Mesenchymal stem cell (in vitro differentiated cells and primary cell): ENCODE measurements at regions not wholly inside any gene's neighbourhood (a gene's known extent, or its start where the extent isn't known, plus 50 kb on each side); places are given as distances from the start of the nearest gene placed in this dataset.

Experiments
- DNase-seq: peaks from one replicate; pipeline ENCODE4 v3.0.0-alpha.2; 2013
- H2AFZ ChIP-seq: one replicate; pipeline ENCODE4 v1.6.1; 2013; ENCODE audit warnings: low read depth, mild to moderate bottlenecking, control low read depth, inconsistent platforms, low read length, moderate library complexity
- H2AK5ac ChIP-seq: 2 replicates; pipeline ENCODE4 v1.6.1; 2013; ENCODE audit warnings: low read length, moderate library complexity, mild to moderate bottlenecking, inconsistent platforms; ENCODE audit not compliant: severe bottlenecking
- H2BK120ac ChIP-seq: one replicate; pipeline ENCODE4 v1.6.1; 2013; ENCODE audit warnings: low read depth, mild to moderate bottlenecking, inconsistent platforms, low read length, moderate library complexity
- H2BK12ac ChIP-seq, 2 experiments: one replicate each; pipeline ENCODE4 v1.6.1; 2013; ENCODE audit warnings: inconsistent platforms in 2 of 2, low read length in 2 of 2, mild to moderate bottlenecking in 2 of 2, moderate library complexity in 2 of 2, control low read depth in 1 of 2
- H2BK15ac ChIP-seq: one replicate; pipeline ENCODE4 v1.6.1; 2013; ENCODE audit warnings: mild to moderate bottlenecking, low read depth, inconsistent platforms; ENCODE audit not compliant: poor library complexity, severe bottlenecking
- H2BK5ac ChIP-seq: 2 replicates; pipeline ENCODE4 v1.6.1; 2013; ENCODE audit warnings: low read depth, mild to moderate bottlenecking, low read length, control low read depth, inconsistent platforms; ENCODE audit not compliant: poor library complexity, severe bottlenecking
- H3K14ac ChIP-seq, 2 experiments: one replicate each; pipeline ENCODE4 v1.6.1; 2013; ENCODE audit warnings: inconsistent platforms in 2 of 2, low read length in 2 of 2, control low read depth in 1 of 2, mild to moderate bottlenecking in 1 of 2, moderate library complexity in 1 of 2
- H3K18ac ChIP-seq, 2 experiments: one replicate each; pipeline ENCODE4 v1.6.1; 2013; ENCODE audit warnings: inconsistent platforms in 2 of 2, low read length in 2 of 2, control low read depth in 1 of 2, low read depth in 1 of 2, mild to moderate bottlenecking in 1 of 2
- H3K23ac ChIP-seq, 2 experiments: one replicate each; pipeline ENCODE4 v1.6.1; 2013; ENCODE audit warnings: inconsistent platforms in 2 of 2, low read length in 2 of 2, mild to moderate bottlenecking in 2 of 2, moderate library complexity in 2 of 2, control low read depth in 1 of 2
- H3K27ac ChIP-seq: 2 replicates; pipeline ENCODE4 v1.5.1; 2013; ENCODE audit warnings: mild to moderate bottlenecking, moderate library complexity, low read length, control low read depth, inconsistent platforms; ENCODE audit not compliant: poor library complexity, severe bottlenecking
- H3K27me3 ChIP-seq, 2 experiments: 2 replicates each; pipeline versions ENCODE4 v1.6.1 to v1.7.0; 2013; ENCODE audit warnings: low read length in 2 of 2, mild to moderate bottlenecking in 2 of 2, moderate library complexity in 2 of 2, control low read depth in 1 of 2, inconsistent platforms in 1 of 2; ENCODE audit not compliant: control insufficient read depth in 1 of 2, insufficient read depth in 1 of 2
- H3K36me3 ChIP-seq, 2 experiments: 2 replicates each; pipeline versions ENCODE4 v1.6.1 to v1.7.0; 2013; ENCODE audit warnings: low read length in 2 of 2, control low read depth in 1 of 2, inconsistent platforms in 1 of 2, low read depth in 1 of 2, mild to moderate bottlenecking in 1 of 2; ENCODE audit not compliant: insufficient read depth in 2 of 2, control insufficient read depth in 1 of 2
- H3K4ac ChIP-seq, 2 experiments: one replicate each; pipeline ENCODE4 v1.6.1; 2013; ENCODE audit warnings: inconsistent platforms in 2 of 2, low read length in 2 of 2, mild to moderate bottlenecking in 2 of 2, moderate library complexity in 2 of 2, control low read depth in 1 of 2, low read depth in 1 of 2
- H3K4me1 ChIP-seq: 2 replicates; pipeline ENCODE4 v1.6.1; 2013; ENCODE audit warnings: low read depth, low read length, control low read depth; ENCODE audit not compliant: control insufficient read depth, insufficient read depth
- H3K4me2 ChIP-seq: 2 replicates; pipeline ENCODE4 v1.6.1; 2013; ENCODE audit warnings: low read length, mild to moderate bottlenecking, inconsistent platforms; ENCODE audit not compliant: poor library complexity, severe bottlenecking
- H3K4me3 ChIP-seq, 2 experiments: 2 replicates each; pipeline versions ENCODE4 v1.5.1 to v1.7.0; 2013; ENCODE audit warnings: low read length in 2 of 2, mild to moderate bottlenecking in 2 of 2, control low read depth in 1 of 2, low read depth in 1 of 2; ENCODE audit not compliant: insufficient read depth in 1 of 2
- H3K79me1 ChIP-seq: replicated peaks from 2 replicates; pipeline ENCODE4 v1.6.1; 2013; ENCODE audit warnings: mild to moderate bottlenecking, control low read depth, low read length, inconsistent platforms; ENCODE audit not compliant: poor library complexity, severe bottlenecking
- H3K9ac ChIP-seq: 2 replicates; pipeline ENCODE4 v1.7.0; 2013; ENCODE audit warnings: mild to moderate bottlenecking, low read length, moderate library complexity
- H3K9me3 ChIP-seq: 2 replicates; pipeline ENCODE4 v1.7.0; 2013; ENCODE audit warnings: mild to moderate bottlenecking, low read length; ENCODE audit not compliant: control insufficient read depth
- H4K8ac ChIP-seq: one replicate; pipeline ENCODE4 v1.6.1; 2013; ENCODE audit warnings: inconsistent platforms, mild to moderate bottlenecking, low read length, moderate library complexity
- H4K91ac ChIP-seq: one replicate; pipeline ENCODE4 v1.6.1; 2013; ENCODE audit warnings: mild to moderate bottlenecking, low read length, inconsistent platforms
- WGBS: methylation state at CpG from one replicate; pipeline ENCODE4 v1.1.7; 2013; ENCODE audit warnings: mixed read lengths; 5-methylcytosine and 5-hydroxymethylcytosine counted together

GRCh38 chr3:61415201-61415600 is 146.2 kb upstream of the PTPRG start:
- H3K9ac ChIP-seq, result no peak overlapping the region
- no peaks in the 10 kb centered on the region for H3K9me3 ChIP-seq
- H3K4me1 ChIP-seq, result no peaks in the 10 kb centered on the region
- no peak overlapping the region for H2BK5ac ChIP-seq
- no peak overlapping the region for H3K27ac ChIP-seq
- DNase-seq, result no peak
- H3K4me2 ChIP-seq, result no peak overlapping the region
- peaks cover 0 to 4% of the 10 kb centered on the region in 2 experiments for H3K27me3 ChIP-seq
- 56% methylated on average over 2 of the region's 2 CpGs for WGBS
- H3K79me1 ChIP-seq, result no peaks in the 10 kb centered on the region
- H2BK12ac ChIP-seq, result no peak overlapping the region
- H2AFZ ChIP-seq, result no peak overlapping the region
- no peak overlapping the region for H4K91ac ChIP-seq
- no peak overlapping the region for H3K4ac ChIP-seq
- H3K14ac ChIP-seq, result no peak overlapping the region
- no peak overlapping the region for H3K18ac ChIP-seq
- no peak overlapping the region for H4K8ac ChIP-seq
- no peak overlapping the region for H2AK5ac ChIP-seq
- no peak overlapping the region for H3K4me3 ChIP-seq
- no peak overlapping the region for H3K23ac ChIP-seq
- H2BK15ac ChIP-seq, result no peak overlapping the region
- H2BK120ac ChIP-seq, result no peak overlapping the region
- no peaks in the 10 kb centered on the region for H3K36me3 ChIP-seq

GRCh38 chr3:61416618-61417017 is 144.8 kb upstream of the PTPRG start:
- Histone ChIP-seq H2AK5ac (no peak overlapping the region), H4K91ac (no peak overlapping the region), H2BK15ac (no peak overlapping the region), H3K14ac (no peak overlapping the region), H3K18ac (no peak overlapping the region), H3K79me1 (no peaks in the 10 kb centered on the region), H3K27ac (no peak overlapping the region), H3K23ac (no peak overlapping the region), H2BK12ac (no peak overlapping the region), H3K4ac (no peak overlapping the region), H2BK120ac (no peak overlapping the region), H3K27me3 (peaks cover 0 to 1% of the 10 kb centered on the region in 2 experiments), H2AFZ (no peak overlapping the region), H3K4me3 (no peak overlapping the region), H3K4me2 (no peak overlapping the region), H3K9me3 (no peaks in the 10 kb centered on the region), H2BK5ac (no peak overlapping the region), H3K36me3 (no peaks in the 10 kb centered on the region), H3K4me1 (no peaks in the 10 kb centered on the region), H3K9ac (no peak overlapping the region), H4K8ac (no peak overlapping the region)
- WGBS, result no CpG with 5 or more reads among the region's 1 CpG
- no peak for DNase-seq

GRCh38 chr3:61417352-61417751 is 144.0 kb upstream of the PTPRG start:
- H3K4me3 ChIP-seq, result no peak overlapping the region
- WGBS, result 78% methylated on average over 2 of the region's 2 CpGs
- no peak overlapping the region for H2BK15ac ChIP-seq
- H4K8ac ChIP-seq, result no peak overlapping the region
- no peak overlapping the region for H2AK5ac ChIP-seq
- H3K79me1 ChIP-seq, result no peaks in the 10 kb centered on the region
- no peaks in the 10 kb centered on the region for H3K9me3 ChIP-seq
- no peak overlapping the region for H3K4me2 ChIP-seq
- no peak overlapping the region for H4K91ac ChIP-seq
- no peak overlapping the region for H2AFZ ChIP-seq
- no peak overlapping the region for H3K9ac ChIP-seq
- no peak overlapping the region for H3K4ac ChIP-seq
- no peaks in the 10 kb centered on the region for H3K36me3 ChIP-seq
- H3K27ac ChIP-seq, result no peak overlapping the region
- no peaks in the 10 kb centered on the region for H3K27me3 ChIP-seq
- no peak overlapping the region for H3K23ac ChIP-seq
- DNase-seq, result no peak
- H3K18ac ChIP-seq, result no peak overlapping the region
- no peak overlapping the region for H2BK5ac ChIP-seq
- no peaks in the 10 kb centered on the region for H3K4me1 ChIP-seq
- no peak overlapping the region for H2BK12ac ChIP-seq
- no peak overlapping the region for H3K14ac ChIP-seq
- no peak overlapping the region for H2BK120ac ChIP-seq

GRCh38 chr3:61420136-61420759 is 141.1 kb upstream of the PTPRG start:
- Histone ChIP-seq H2BK5ac (no peak overlapping the region), H3K9me3 (no peaks in the 10 kb centered on the region)

More at GRCh38 chr3:61420136-61420759, 141.1 kb upstream of the PTPRG start:
- Histone ChIP-seq H3K27me3 (no peaks in the 10 kb centered on the region), H3K4ac (no peak overlapping the region), H3K9ac (no peak overlapping the region), H3K36me3 (no peaks in the 10 kb centered on the region), H3K18ac (no peak overlapping the region), H3K4me1 (no peaks in the 10 kb centered on the region), H3K23ac (no peak overlapping the region), H2AK5ac (no peak overlapping the region), H3K4me2 (no peak overlapping the region), H3K79me1 (no peaks in the 10 kb centered on the region), H4K8ac (no peak overlapping the region), H2BK120ac (no peak overlapping the region), H3K14ac (no peak overlapping the region), H3K27ac (no peak overlapping the region), H2AFZ (no peak overlapping the region), H2BK15ac (no peak overlapping the region), H2BK12ac (no peak overlapping the region), H4K91ac (no peak overlapping the region), H3K4me3 (no peak overlapping the region)
- 90% methylated on average over 4 of the region's 4 CpGs for WGBS
- no peak for DNase-seq
